ENCODE measurements at regions not wholly inside any gene's neighbourhood (a gene's known extent, or its start where the extent isn't known, plus 50 kb on each side); places are given as distances from the start of the nearest gene placed in this dataset.

DNA sequence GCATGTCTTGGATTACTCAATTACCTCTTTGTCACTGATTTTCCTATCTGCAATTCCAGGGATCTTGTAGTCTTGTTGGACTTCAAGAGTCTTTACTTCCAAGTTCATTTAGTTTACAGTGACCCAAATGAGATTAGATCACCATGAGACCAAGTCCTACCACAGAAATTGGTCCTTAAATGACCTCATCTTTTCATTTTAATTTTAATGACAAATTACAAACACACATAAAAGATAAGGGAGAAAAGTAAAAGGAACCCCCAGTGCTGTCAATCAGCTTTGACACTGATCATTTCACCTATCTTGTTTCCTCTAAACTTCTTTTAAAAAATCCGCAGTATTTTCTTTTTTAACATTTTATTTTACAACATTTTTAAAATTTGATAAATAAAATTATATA, 54.9 kb upstream of the FYN start:
- TF ChIP-seq POLR2A (IDR thresholded peaks at IDR 0.05): no peak
- TF ChIP-seq, protein P1, sequence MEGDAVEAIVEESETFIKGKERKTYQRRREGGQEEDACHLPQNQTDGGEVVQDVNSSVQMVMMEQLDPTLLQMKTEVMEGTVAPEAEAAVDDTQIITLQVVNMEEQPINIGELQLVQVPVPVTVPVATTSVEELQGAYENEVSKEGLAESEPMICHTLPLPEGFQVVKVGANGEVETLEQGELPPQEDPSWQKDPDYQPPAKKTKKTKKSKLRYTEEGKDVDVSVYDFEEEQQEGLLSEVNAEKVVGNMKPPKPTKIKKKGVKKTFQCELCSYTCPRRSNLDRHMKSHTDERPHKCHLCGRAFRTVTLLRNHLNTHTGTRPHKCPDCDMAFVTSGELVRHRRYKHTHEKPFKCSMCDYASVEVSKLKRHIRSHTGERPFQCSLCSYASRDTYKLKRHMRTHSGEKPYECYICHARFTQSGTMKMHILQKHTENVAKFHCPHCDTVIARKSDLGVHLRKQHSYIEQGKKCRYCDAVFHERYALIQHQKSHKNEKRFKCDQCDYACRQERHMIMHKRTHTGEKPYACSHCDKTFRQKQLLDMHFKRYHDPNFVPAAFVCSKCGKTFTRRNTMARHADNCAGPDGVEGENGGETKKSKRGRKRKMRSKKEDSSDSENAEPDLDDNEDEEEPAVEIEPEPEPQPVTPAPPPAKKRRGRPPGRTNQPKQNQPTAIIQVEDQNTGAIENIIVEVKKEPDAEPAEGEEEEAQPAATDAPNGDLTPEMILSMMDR (IDR thresholded peaks at IDR 0.05): no peak

Measured in testis (tissue), 2 donors.